Stimulated activated CD8-positive, alpha-beta memory T cell treated with anti-CD3 and anti-CD28 coated beads, Interleukin-2, amount 100 ng/mL, for 48 hours (primary cell): ENCODE measurements at regions not wholly inside any gene's neighbourhood (a gene's known extent, or its start where the extent isn't known, plus 50 kb on each side); places are given as distances from the start of the nearest gene placed in this dataset.

Experiments
- DNase-seq, 2 donors: peaks; one replicate each; pipeline ENCODE4 v3.0.0-alpha.2; 2020; ENCODE audit warnings: low read depth in 2 of 2

GRCh38 chr3:109532257-109533216 is 195.2 kb upstream of the DPPA4 start:
- peak; percentile 3 to 4 for DNase-seq

GRCh38 chr3:109545746-109546145 is 208.4 kb upstream of the DPPA4 start:
- DNase-seq = no peak

- DNase-seq = no peak
These were observed 211.0 kb upstream of the DPPA4 start for GRCh38 chr3:109548192-109548938.

- no peak for DNase-seq
These were observed 216.4 kb upstream of the DPPA4 start for GRCh38 chr3:109553591-109554371.

- no peak for DNase-seq
These were observed 222.0 kb upstream of the DPPA4 start for GRCh38 chr3:109559389-109559788.

GRCh38 chr3:109563149-109563548 is 225.8 kb upstream of the DPPA4 start:
- peak; percentile 4 to 16 for DNase-seq

- no peak for DNase-seq
These were observed 231.9 kb upstream of the DPPA4 start for GRCh38 chr3:109569135-109569846.

DNA sequence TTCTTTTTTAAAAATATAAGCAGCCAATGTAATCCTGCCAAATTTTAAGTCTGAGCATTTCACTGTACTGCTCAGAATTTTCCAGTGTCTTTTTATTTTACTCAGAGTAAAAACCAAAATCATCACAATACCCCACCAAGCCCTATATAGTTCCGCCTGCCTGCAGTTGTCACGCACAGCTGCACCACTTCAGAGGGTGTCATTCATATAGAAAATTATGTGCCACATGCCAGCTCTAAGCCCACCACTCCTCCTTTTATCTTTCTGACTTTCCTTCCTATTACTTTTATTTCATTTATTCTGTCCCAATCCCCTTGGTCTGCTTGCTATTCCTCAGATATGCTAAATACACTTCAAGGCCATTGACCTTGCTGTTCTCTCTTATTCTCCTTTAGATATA is 233.1 kb upstream of the DPPA4 start:
- no peak for DNase-seq

GRCh38 chr3:109572301-109572700 is 235.0 kb upstream of the DPPA4 start:
- DNase-seq = no peak

- DNase-seq = no peak
These were observed 259.6 kb upstream of the DPPA4 start for GRCh38 chr3:109596991-109597390.

- no peak for DNase-seq
These were observed 260.1 kb upstream of the DPPA4 start for GRCh38 chr3:109597444-109597843.

- no peak for DNase-seq
These were observed 270.6 kb upstream of the DPPA4 start for GRCh38 chr3:109607897-109608296.

- DNase-seq = no peak
These were observed 271.2 kb upstream of the DPPA4 start for GRCh38 chr3:109608574-109608973.

GRCh38 chr3:109618766-109619378 is 281.5 kb upstream of the DPPA4 start:
- DNase-seq = no peak

- no peak for DNase-seq
These were observed 294.6 kb upstream of the DPPA4 start for GRCh38 chr3:109631897-109632296.

GRCh38 chr3:109640146-109640652 is 302.9 kb upstream of the DPPA4 start:
- no peak for DNase-seq

DNA sequence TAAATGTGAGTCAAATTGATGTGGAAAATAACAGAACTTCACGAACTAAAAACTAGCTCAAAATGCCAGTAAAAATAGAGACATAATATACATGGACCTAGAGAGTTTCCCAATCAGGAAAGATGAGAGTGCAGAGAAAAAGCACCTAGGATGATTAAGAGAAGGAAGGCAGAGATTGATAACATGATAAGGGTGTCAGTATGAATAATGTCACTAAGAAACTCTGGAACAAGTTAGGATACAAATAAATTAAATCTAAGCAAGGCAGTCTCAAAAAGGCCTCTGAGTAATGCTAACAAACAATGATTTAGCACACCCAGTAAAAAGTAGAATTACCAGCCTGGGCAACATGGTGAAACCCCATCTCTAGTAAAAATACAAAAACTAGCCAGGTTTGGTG is 304.7 kb upstream of the DPPA4 start:
- no peak for DNase-seq

GRCh38 chr3:109643590-109643989 is 306.2 kb upstream of the DPPA4 start:
- DNase-seq = peak in 1 of 2 donors; percentile 1

DNA sequence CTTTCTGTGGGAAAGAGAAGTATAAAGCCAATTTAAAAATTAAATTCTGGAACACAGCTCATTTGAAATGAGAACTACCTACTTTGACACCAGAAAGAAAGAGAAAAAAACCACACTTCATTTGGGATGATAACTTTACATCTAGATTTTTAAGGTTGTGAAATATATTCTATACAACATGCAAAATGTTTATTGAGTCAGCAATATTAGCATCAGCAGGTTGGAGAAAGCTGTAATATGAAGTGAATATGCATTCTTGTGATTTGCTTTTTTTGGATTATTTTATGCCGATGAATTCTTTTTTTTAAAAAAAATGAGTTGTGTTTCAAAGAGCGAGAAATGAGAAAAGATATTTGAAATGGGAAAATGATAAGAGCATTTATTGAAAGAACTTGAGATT is 307.0 kb upstream of the DPPA4 start:
- no peak for DNase-seq

DNA sequence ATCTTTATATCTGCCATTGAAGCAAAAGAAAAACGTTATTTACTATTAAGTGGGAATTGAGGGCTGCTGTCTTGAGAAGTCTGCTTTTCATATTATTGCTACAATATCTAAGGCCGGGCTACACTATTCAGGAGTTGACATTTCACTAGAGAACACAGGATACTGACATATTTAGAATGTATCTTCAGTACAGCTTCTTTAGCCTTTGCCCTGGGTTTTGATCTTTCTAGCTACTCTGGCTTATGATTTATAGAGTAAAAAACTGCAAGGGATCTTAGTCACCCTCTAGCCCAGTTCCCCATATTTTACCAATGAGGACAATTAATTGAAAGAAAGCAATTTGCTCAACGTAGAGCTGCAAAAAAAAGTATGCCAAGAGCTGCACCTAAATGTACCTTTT is 307.4 kb upstream of the DPPA4 start:
- DNase-seq = no peak

DNA sequence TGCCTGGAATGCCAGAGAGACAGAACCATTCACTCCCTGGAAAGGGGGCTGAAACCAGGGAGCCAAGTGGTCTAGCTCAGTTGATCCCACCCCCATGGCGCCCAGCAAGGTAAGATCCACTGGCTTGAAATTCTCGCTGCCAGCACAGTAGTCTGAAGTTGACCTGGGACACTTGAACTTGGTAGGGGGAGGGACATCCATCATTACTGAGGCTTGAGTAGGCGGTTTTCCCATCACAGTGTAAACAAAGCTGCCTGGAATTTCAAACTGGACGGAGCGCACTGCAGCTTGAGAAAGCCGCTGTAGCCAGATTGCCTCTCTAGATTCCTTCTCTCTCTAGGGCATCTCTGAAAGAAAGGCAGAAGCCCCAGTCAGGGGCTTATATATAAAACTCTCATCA is 310.7 kb upstream of the DPPA4 start:
- DNase-seq = no peak
